Transverse colon (tissue), 4 donors: ENCODE measurements at regions not wholly inside any gene's neighbourhood (a gene's known extent, or its start where the extent isn't known, plus 50 kb on each side); places are given as distances from the start of the nearest gene placed in this dataset.

Experiments used
- CTCF ChIP-seq, 5 experiments: fragments of 200-600 bp in 3 of 5; fragments of 450-650 bp in 2 of 5; sonication (generic) in 3 of 5; IDR thresholded peaks; 1 replicate in 2 of 5; 2 replicates in 3 of 5; pipeline ENCODE4 v1.5.1; 2016 to 2017; ENCODE audit warnings: antibody characterized with exemption in 5 of 5, inconsistent platforms in 3 of 5, mild to moderate bottlenecking in 2 of 5, moderate library complexity in 1 of 5
- EP300 ChIP-seq: sonication (generic); formaldehyde crosslinking; IDR thresholded peaks from one replicate; pipeline ENCODE4 v1.6.1; 2017; ENCODE audit warnings: antibody characterized with exemption, low read depth
- POLR2A ChIP-seq: fragments of 450-650 bp; IDR thresholded peaks from one replicate; pipeline ENCODE4 v1.6.1; 2016; ENCODE audit warnings: antibody characterized with exemption, mild to moderate bottlenecking, moderate library complexity
- POLR2AphosphoS5 ChIP-seq, 3 donors: sonication (generic); formaldehyde crosslinking; IDR thresholded peaks; one replicate each; pipeline ENCODE4 v1.6.1; 2016; ENCODE audit warnings: antibody characterized with exemption in 3 of 3

GRCh38 chr4:163610648-163611047, 116.2 kb downstream of the TMA16 start:
- TF ChIP-seq EP300 (no peak), CTCF (IDR thresholded peaks at IDR 0.05) (no peak), POLR2AphosphoS5 (IDR thresholded peaks at IDR 0.05) (no peak), POLR2A (no peak)
